SW480 (cell line): ENCODE measurements at regions not wholly inside any gene's neighbourhood (a gene's known extent, or its start where the extent isn't known, plus 50 kb on each side); places are given as distances from the start of the nearest gene placed in this dataset.

Source experiments
- DNase-seq: peaks from one replicate; pipeline ENCODE4 v3.0.0-alpha.2; 2016; ENCODE audit warnings: low spot score

DNA sequence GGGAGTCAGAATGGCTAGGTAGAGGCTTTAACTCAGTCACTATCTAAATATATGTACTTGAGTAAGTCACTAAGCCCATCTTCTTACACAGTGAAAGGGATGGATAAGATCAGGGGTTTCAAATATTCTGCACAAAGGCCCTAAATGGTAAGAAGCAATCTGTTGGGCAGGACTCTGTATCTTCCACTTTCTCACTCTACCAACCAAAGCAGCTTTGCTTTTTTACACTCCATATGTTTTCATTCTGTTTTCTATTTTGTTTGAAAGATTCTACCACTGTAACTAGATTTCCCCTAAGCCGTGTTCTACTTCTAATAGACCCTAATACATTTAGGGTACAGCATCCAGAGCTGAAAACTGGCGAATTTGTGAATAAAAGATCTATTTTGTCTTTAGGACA, 477.5 kb upstream of the NMUR2 start:
- no peak for DNase-seq

DNA sequence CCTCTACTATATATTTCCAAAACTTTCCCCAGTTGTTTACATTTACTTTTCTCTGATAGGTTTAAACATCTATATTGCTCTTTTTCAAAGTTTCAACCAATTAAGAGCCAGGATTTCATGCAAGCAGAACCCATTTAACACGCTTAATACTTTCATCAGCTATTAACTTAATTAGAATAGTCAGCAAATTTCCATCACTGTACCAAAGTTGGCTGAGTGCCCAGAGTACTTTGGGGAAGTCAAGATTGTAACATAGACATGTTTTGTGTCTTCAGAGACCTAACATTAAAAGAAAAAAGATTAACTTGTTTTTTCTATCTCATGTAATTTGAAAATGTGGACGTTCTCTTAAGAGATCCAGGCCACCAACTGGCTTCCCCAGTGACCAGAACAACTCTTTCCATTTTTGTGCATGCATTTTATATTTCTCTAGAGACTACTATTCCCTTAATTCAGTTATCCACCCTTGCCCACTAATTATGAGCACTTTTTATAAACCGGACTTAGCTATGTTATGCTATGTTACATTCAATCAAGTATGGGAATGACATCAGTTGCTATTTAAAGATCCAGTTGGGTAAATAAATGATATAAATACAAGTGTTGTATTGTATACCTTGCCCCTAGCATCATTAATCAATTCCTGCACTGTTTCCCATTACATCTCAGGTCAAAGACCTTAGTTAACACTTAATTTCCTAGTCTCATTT, 478.1 kb upstream of the NMUR2 start:
- DNase-seq, result no peak

- DNase-seq, result no peak
These were observed 478.9 kb upstream of the NMUR2 start for GRCh38 chr5:152884006-152884405.

GRCh38 chr5:152900332-152900731, 495.3 kb upstream of the NMUR2 start:
- no peak for DNase-seq

DNA sequence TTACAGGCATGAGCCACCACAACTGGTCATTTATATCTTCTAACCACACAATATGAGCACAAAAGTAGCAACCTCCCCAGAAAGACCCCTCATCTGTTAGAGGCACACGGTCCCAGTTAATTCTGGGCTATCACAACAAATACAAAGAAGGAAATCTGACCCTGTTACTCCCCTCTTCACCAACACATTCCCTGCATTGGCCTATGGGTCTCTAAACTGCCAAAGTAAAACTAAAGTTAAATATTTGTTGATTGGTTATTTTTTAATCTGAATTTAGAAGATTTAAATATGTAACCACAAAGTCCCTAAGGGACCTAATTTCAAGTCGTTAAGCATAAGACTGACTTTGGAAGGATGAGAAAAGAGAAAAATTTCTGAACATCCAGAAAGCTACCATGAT, 496.7 kb upstream of the NMUR2 start:
- no peak for DNase-seq

DNA sequence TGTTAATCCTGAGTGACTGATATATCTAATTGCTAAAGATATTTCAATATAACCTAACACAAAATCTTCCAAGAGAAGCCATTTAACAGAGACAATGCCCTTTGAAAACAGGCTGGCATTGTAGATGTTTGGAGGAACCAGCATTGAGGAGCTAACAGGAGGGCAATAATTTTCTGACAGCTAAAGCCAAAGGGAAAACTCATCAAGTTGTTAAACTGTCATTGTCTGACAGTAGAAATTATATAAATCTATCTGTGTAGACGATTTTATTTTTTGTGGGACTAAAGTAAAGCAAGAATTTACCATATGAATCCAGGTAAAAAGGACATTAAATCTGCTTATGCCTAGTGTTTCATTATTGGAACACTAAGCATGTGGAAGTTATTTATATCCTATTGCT, 500.2 kb upstream of the NMUR2 start:
- DNase-seq, result no peak

DNA sequence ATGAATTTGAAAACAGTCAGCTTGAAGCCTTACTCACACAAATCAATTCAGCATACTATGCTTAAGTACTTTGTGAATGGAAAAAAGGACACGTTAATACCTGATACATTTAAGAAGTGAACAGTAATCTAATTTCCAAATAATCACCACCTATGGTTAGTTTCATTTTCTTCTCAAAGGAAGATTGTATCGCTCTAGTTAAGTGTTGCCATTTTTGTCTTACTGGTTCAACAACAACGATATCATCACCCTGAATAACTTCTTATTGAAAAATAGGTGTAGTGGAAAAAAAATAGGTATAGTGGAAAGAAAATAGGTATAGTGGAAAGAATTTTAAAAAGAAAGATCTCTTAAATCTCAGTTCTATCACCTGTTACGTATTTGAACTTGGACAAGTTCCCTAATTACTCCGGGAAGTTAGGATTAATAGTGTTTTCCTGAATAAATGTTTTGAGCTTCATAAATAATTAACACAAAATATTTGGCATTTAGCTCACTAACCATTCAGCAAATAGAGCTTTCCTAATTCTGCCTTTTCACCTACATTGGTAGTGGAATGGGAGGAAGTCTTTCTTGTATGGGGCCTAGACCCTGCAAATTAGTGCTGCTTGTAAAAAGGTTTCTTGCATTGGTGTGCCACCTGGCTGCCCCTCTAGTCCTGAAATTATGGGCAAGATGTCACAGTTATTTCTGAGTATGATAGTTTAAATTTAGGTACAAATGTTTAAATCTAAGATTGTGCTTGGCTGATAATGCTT, 502.6 kb upstream of the NMUR2 start:
- no peak for DNase-seq

GRCh38 chr5:152912924-152913323, 507.8 kb upstream of the NMUR2 start:
- no peak for DNase-seq

DNA sequence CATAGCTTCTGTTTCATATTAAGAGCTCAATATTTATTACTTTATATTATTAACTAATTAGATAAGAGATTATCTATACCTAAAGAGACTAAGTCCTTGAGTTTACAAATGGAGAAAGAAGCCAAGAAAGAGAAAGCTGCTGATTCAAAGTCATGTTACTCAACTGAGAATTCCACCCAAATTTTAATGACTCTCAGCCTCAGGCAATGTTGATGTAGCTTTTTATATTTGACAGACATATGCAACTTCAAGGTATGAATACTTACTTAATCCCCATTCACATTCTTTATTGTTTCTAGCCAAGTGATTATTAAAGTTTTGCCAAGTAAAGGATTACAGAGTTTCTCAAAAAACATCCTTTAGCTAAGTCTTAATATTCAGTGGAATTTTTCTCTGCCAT, 527.5 kb upstream of the NMUR2 start:
- no peak for DNase-seq

- DNase-seq, result no peak
These were observed 528.0 kb upstream of the NMUR2 start for GRCh38 chr5:152933056-152933455.

- DNase-seq, result no peak
These were observed 533.6 kb upstream of the NMUR2 start for GRCh38 chr5:152938630-152939029.

- DNase-seq, result no peak
These were observed 537.7 kb upstream of the NMUR2 start for GRCh38 chr5:152942633-152943336.

- DNase-seq, result no peak
These were observed 536.5 kb upstream of the GRIA1 start for GRCh38 chr5:152953788-152954483.

- no peak for DNase-seq
These were observed 533.4 kb upstream of the GRIA1 start for GRCh38 chr5:152956943-152957613.

GRCh38 chr5:152978141-152978835, 512.2 kb upstream of the GRIA1 start:
- no peak for DNase-seq

DNA sequence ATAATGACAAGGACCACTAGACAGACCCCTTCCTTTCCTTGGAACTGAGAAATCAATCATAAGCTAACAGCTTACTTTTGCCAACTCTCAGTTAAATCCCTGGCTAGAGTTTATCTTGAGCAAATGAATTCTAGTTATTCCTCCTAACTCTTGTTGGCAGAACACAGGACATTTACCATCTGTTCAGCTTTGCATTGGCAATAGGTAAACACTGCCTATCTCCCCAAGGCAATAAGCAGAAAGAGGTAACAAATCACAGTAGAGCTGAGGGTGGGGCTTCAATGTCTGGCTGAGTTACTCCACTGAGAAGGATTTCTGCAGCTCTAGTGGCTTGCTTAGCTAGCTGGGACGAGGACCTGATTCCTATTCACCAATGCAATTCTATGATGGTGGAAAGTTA, 503.3 kb upstream of the GRIA1 start:
- no peak for DNase-seq

DNA sequence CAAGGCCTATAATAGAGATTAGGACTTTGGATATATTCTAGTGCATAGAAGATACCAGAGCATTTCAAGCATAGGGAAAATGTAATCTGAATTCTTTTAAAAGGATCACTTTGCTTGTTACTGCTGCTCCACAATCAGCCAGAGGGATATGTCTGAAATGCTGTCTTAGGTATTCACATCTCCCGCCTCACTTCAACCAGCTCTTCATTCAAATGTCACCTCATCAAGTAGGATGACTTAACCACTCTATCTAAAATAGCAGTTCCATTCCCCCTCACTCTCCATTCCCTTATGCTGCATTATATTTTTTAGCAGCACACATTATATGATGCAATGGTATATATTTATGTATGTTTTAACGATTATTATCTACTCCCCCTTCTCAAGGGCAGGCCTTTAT, 500.3 kb upstream of the GRIA1 start:
- DNase-seq, result no peak

- DNase-seq, result no peak
These were observed 499.8 kb upstream of the GRIA1 start for GRCh38 chr5:152990649-152991048.

- DNase-seq, result peak; percentile 7
These were observed 496.3 kb upstream of the GRIA1 start for GRCh38 chr5:152994033-152994680.

- DNase-seq, result no peak
These were observed 495.2 kb upstream of the GRIA1 start for GRCh38 chr5:152995214-152995725.

GRCh38 chr5:153005711-153006110, 484.8 kb upstream of the GRIA1 start:
- no peak for DNase-seq
